ENCODE measurements at regions not wholly inside any gene's neighbourhood (a gene's known extent, or its start where the extent isn't known, plus 50 kb on each side); places are given as distances from the start of the nearest gene placed in this dataset.

DNA sequence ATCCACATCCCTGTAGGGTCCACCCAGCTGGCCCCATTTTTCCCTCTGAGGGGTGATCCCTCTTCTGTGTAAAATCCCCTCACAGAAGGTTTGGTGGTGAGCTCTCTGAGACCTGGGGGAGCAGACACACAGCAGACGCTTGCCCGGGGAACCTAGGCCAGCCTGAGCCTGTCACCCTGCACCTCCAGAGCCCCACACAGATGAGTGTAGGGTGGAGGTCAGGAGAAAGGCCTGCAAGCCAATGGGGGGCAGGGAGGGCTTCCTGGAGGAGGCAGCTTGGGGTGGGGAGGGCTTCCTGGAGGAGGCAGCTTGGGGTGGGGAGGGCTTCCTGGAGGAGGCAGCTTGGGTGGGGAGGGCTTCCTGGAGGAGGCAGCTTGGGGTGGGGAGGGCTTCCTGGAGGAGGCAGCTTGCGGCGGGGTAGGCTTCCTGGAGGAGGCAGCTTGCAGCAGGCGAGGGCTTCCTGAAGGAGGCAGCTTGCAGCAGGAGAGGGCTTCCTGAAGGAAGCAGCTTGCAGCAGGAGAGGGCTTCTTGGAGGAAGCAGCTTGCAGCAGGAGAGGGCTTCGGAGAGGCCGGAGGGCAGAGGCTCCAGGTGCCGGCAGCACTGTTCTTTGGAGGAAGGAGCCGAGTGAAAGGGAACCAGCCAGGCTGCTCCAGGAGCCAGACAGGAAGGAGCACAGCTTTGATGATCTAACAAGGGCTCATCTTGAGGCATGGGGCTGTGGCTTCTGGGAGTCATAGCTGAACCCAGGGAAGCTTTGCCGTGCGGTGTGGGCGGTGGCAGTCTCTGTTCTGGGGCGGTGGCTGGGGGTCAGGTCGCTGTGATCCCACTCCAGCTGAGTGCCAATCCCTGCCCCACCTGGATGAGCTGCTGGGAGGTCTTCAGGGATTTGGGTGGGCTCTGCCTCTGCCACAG lies 83.7 kb upstream of the ZNF469 start:
- H3K4me2 ChIP-seq (ENCODE audit: low read length), result no peak overlapping the region
- intact Hi-C loops (cut with micrococcal nuclease; ENCODE audit: unreplicated experiment), result no loop called here
- CTCF ChIA-PET (ENCODE audit: unreplicated experiment), result no interaction called here
- no peaks in the 10 kb centered on the region for H3K9me2 ChIP-seq (ENCODE audit: insufficient read depth, low read length)
- H3K9me3 ChIP-seq (ENCODE audit: low read length), result no peaks in the 10 kb centered on the region
- H3K4me1 ChIP-seq (ENCODE audit: insufficient read depth, low read length, poor library complexity, severe bottlenecking), result no peaks in the 10 kb centered on the region
- H3K79me2 ChIP-seq (ENCODE audit: insufficient read depth, low read depth, low read length), result no peaks in the 10 kb centered on the region
- no peaks in the 10 kb centered on the region for H3K36me3 ChIP-seq (ENCODE audit: insufficient read depth, low read length)
- POLR2A ChIA-PET, result interaction anchor here (0.6 kb wide), 1 partner anchor 301 kb away, joined by 3 read pairs; no protein-coding TSS in a partner anchor
- H3K27ac ChIP-seq (ENCODE audit: low read depth, low read length, poor library complexity, severe bottlenecking), result no peak overlapping the region
- no TSS peak for BruUV-seq (replicated peaks)
- no peak overlapping the region for H3K4me3 ChIP-seq (ENCODE audit: low read depth, low read length, poor library complexity, severe bottlenecking)
- no peak overlapping the region for H2AFZ ChIP-seq (ENCODE audit: low read length)
- DNase-seq (ENCODE audit: low spot score), result no peak
- no peaks in the 10 kb centered on the region for H4K20me1 ChIP-seq (ENCODE audit: insufficient read depth, low read length)
- TF ChIP-seq, protein P1, sequence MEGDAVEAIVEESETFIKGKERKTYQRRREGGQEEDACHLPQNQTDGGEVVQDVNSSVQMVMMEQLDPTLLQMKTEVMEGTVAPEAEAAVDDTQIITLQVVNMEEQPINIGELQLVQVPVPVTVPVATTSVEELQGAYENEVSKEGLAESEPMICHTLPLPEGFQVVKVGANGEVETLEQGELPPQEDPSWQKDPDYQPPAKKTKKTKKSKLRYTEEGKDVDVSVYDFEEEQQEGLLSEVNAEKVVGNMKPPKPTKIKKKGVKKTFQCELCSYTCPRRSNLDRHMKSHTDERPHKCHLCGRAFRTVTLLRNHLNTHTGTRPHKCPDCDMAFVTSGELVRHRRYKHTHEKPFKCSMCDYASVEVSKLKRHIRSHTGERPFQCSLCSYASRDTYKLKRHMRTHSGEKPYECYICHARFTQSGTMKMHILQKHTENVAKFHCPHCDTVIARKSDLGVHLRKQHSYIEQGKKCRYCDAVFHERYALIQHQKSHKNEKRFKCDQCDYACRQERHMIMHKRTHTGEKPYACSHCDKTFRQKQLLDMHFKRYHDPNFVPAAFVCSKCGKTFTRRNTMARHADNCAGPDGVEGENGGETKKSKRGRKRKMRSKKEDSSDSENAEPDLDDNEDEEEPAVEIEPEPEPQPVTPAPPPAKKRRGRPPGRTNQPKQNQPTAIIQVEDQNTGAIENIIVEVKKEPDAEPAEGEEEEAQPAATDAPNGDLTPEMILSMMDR (conservative IDR thresholded peaks at IDR 0.05; ENCODE audit: low read length), result no peak
- no peak for TF ChIP-seq EZH2phosphoT487 (IDR thresholded peaks at IDR 0.05; ENCODE audit: borderline replicate concordance, low read depth, low read length)

DNA sequence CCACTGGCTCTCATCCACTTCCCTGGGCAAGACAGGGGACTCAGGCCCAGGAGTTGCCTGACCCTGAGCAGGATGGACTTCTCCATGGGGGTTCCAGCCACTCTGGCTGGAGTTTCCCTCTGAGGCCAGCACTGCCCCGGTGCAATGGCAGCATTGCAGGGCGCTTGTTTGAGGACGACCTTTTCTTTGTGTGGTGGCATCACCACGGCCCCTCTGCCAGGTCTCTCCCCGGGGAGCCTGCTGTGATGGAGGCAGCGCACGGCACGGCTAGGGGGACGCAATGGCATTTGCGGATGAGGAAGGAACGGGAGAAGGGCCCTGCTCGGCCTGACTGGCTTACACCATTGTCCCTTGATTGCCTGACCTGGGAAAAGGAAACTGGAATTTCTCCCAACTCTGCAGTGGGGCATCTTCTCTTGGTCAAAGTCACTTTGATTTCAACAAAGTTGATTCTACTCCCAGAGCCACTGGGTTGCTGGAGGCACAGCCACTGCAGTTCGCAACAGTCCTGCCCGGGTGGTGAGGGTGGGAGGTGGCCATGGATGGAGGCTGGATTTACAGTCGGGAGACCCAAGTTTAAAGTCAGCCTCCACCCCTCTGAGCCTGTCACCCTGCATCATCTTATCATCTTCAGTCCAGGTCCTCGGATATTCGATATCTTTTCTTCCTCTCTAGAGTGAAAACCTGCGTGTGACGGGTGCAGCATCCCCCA lies 82.9 kb upstream of the ZNF469 start:
- Histone ChIP-seq H3K4me1 (ENCODE audit: insufficient read depth, low read length, poor library complexity, severe bottlenecking) (no peaks in the 10 kb centered on the region), H3K9me3 (ENCODE audit: low read length) (no peaks in the 10 kb centered on the region), H2AFZ (ENCODE audit: low read length) (no peak overlapping the region), H3K27ac (ENCODE audit: low read depth, low read length, poor library complexity, severe bottlenecking) (no peak overlapping the region), H3K4me2 (ENCODE audit: low read length) (no peak overlapping the region), H3K4me3 (ENCODE audit: low read depth, low read length, poor library complexity, severe bottlenecking) (no peak overlapping the region), H3K79me2 (ENCODE audit: insufficient read depth, low read depth, low read length) (no peaks in the 10 kb centered on the region), H3K9me2 (ENCODE audit: insufficient read depth, low read length) (no peaks in the 10 kb centered on the region), H4K20me1 (ENCODE audit: insufficient read depth, low read length) (no peaks in the 10 kb centered on the region), H3K36me3 (ENCODE audit: insufficient read depth, low read length) (no peaks in the 10 kb centered on the region)
- intact Hi-C loops (cut with micrococcal nuclease; ENCODE audit: unreplicated experiment), result no loop called here
- ChIA-PET CTCF (ENCODE audit: unreplicated experiment) (no interaction called here), POLR2A (interaction anchor here (0.6 kb wide), 1 partner anchor 302 kb away, joined by 3 read pairs; no protein-coding TSS in a partner anchor)
- no peak for DNase-seq (ENCODE audit: low spot score)
- no peak for TF ChIP-seq EZH2phosphoT487 (IDR thresholded peaks at IDR 0.05; ENCODE audit: borderline replicate concordance, low read depth, low read length)
- TF ChIP-seq, protein P1 (conservative IDR thresholded peaks at IDR 0.05; ENCODE audit: low read length), result no peak
- no TSS peak for BruUV-seq (replicated peaks)

All from OCI-LY7 (cell line).